ENCODE measurements at regions not wholly inside any gene's neighbourhood (a gene's known extent, or its start where the extent isn't known, plus 50 kb on each side); places are given as distances from the start of the nearest gene placed in this dataset.

DNA sequence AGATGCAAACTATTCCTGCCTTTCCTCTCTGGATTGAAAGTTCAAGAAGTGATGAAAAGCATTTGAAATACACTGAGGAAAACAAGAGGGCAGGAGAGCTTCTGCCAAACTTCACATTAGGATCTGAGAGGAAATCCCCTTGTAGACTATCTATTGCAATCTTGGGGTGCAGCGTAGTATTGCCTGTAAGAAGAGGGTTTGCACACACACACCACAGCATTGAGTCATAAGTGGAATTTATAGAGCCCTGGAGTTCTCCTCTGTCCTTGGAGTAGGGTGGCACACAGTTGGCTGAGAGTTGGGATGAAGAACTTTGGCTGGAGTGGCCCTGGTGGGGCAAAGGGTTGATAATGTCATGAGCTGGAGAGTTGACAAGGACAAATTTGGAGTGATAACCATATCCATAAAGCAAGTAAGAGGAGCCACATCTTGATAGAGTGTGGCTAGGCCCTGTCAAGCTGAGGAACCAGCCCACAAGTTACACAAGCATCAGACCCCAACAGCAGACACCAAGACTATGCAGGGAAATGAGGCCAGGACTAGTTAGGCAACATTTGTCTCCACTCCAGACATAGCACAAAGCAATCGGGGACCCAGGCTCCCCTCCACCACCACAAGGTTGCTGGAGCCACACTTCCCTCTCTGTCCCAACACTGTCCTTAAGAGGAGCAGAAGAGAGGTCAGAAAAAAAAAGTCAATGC is 520.9 kb downstream of the KLF5 start:
- H3K36me3 ChIP-seq (ENCODE audit: control insufficient read depth, insufficient read depth, low read length), result no peaks in the 10 kb centered on the region
- H3K9me3 ChIP-seq (ENCODE audit: control insufficient read depth, insufficient read depth, low read length), result no peaks in the 10 kb centered on the region
- WGBS (ENCODE audit: insufficient coverage), result no CpG with 5 or more reads among the region's 2 CpGs
- H3K4me1 ChIP-seq (ENCODE audit: control insufficient read depth, insufficient read depth, low read length), result no peaks in the 10 kb centered on the region
- no peak overlapping the region for H3K27ac ChIP-seq (ENCODE audit: low read depth, low read length)
- DNase-seq (ENCODE audit: low read depth in 4 of 6, low spot score in 6 of 6), result no peak
- no peaks in the 10 kb centered on the region for H3K27me3 ChIP-seq (ENCODE audit: control insufficient read depth, insufficient read depth, low read length)
- no peak overlapping the region for H3K4me3 ChIP-seq (ENCODE audit: low read depth, low read length)

DNA sequence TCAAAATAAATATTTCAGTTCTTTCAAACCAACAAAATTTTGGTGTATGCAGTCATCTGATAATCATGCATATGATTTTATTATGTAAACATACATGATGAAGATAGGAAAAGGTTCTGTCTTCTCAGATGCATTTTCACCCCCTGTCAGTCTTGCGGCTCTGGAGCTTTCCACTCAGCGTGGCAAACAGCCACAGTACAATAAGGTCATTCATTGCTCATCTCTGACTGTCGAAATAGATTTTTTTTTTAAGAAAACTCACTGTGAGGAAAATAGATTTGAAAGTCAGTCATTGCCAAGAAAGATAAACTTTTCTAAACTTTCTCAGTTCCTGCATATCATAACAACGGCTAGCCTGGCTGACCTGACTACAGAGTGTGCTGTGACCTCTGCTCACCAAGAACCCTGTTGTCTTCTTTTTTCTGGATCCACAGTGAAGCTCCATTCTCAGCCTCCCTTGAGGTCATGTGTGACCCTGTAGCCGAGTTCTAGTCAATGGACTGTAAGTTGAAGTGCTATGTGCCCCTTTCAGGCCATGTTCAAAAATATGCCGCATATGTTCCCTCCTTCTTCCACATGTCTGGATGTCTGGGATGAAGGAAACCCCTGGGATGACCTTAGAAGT is 519.6 kb downstream of the KLF5 start:
- Histone ChIP-seq H3K36me3 (ENCODE audit: control insufficient read depth, insufficient read depth, low read length) (no peaks in the 10 kb centered on the region), H3K27me3 (ENCODE audit: control insufficient read depth, insufficient read depth, low read length) (no peaks in the 10 kb centered on the region), H3K9me3 (ENCODE audit: control insufficient read depth, insufficient read depth, low read length) (no peaks in the 10 kb centered on the region), H3K4me1 (ENCODE audit: control insufficient read depth, insufficient read depth, low read length) (no peaks in the 10 kb centered on the region), H3K4me3 (ENCODE audit: low read depth, low read length) (no peak overlapping the region), H3K27ac (ENCODE audit: low read depth, low read length) (no peak overlapping the region)
- peak in 1 of 6 donors; percentile 6 for DNase-seq (ENCODE audit: low read depth in 4 of 6, low spot score in 6 of 6)
- WGBS (ENCODE audit: insufficient coverage), result 75% methylated on average over 1 of the region's 6 CpGs

DNA sequence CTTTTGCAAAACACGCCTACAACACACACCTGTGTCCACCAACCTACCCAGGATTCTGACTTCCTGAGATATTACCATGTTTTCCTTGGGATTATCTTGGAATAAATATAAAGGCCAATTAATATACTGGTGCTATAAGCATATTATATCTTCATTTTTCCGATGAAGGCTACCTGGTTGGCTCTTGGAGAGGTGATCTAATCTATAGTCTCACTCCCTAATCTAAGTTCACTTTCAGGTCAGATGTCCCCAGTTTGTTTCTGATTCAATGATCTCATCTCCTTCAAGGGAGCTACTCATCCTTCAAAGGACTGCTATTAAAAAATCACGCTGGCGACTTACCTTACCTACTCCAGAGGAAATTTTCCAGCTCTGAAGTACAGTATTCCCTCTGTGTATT is 517.5 kb downstream of the KLF5 start:
- WGBS (ENCODE audit: insufficient coverage), result no CpG with 5 or more reads among the region's 4 CpGs
- H3K36me3 ChIP-seq (ENCODE audit: control insufficient read depth, insufficient read depth, low read length), result no peaks in the 10 kb centered on the region
- H3K27me3 ChIP-seq (ENCODE audit: control insufficient read depth, insufficient read depth, low read length), result no peaks in the 10 kb centered on the region
- H3K4me3 ChIP-seq (ENCODE audit: low read depth, low read length), result no peak overlapping the region
- no peak for DNase-seq (ENCODE audit: low read depth in 4 of 6, low spot score in 6 of 6)
- no peaks in the 10 kb centered on the region for H3K9me3 ChIP-seq (ENCODE audit: control insufficient read depth, insufficient read depth, low read length)
- no peaks in the 10 kb centered on the region for H3K4me1 ChIP-seq (ENCODE audit: control insufficient read depth, insufficient read depth, low read length)
- H3K27ac ChIP-seq (ENCODE audit: low read depth, low read length), result no peak overlapping the region

GRCh38 chr13:73572824-73573223 is 514.0 kb downstream of the KLF5 start:
- no peak overlapping the region for H3K27ac ChIP-seq (ENCODE audit: low read depth, low read length)
- no peaks in the 10 kb centered on the region for H3K4me1 ChIP-seq (ENCODE audit: control insufficient read depth, insufficient read depth, low read length)
- H3K36me3 ChIP-seq (ENCODE audit: control insufficient read depth, insufficient read depth, low read length), result no peaks in the 10 kb centered on the region
- H3K9me3 ChIP-seq (ENCODE audit: control insufficient read depth, insufficient read depth, low read length), result no peaks in the 10 kb centered on the region
- H3K27me3 ChIP-seq (ENCODE audit: control insufficient read depth, insufficient read depth, low read length), result no peaks in the 10 kb centered on the region
- H3K4me3 ChIP-seq (ENCODE audit: low read depth, low read length), result no peak overlapping the region
- WGBS (ENCODE audit: insufficient coverage), result 0% methylated on average over 1 of the region's 3 CpGs
- DNase-seq (ENCODE audit: low read depth in 4 of 6, low spot score in 6 of 6), result no peak

- Histone ChIP-seq H3K4me1 (ENCODE audit: control insufficient read depth, insufficient read depth, low read length) (no peaks in the 10 kb centered on the region), H3K4me3 (ENCODE audit: low read depth, low read length) (no peak overlapping the region), H3K9me3 (ENCODE audit: control insufficient read depth, insufficient read depth, low read length) (no peaks in the 10 kb centered on the region), H3K27me3 (ENCODE audit: control insufficient read depth, insufficient read depth, low read length) (no peaks in the 10 kb centered on the region), H3K27ac (ENCODE audit: low read depth, low read length) (no peak overlapping the region), H3K36me3 (ENCODE audit: control insufficient read depth, insufficient read depth, low read length) (no peaks in the 10 kb centered on the region)
- DNase-seq (ENCODE audit: low read depth in 4 of 6, low spot score in 6 of 6), result peak in 1 of 6 donors; percentile 47
- WGBS (ENCODE audit: insufficient coverage), result no CpG with 5 or more reads among the region's 1 CpG
These were observed 512.6 kb downstream of the KLF5 start for GRCh38 chr13:73571376-73571775.

DNA sequence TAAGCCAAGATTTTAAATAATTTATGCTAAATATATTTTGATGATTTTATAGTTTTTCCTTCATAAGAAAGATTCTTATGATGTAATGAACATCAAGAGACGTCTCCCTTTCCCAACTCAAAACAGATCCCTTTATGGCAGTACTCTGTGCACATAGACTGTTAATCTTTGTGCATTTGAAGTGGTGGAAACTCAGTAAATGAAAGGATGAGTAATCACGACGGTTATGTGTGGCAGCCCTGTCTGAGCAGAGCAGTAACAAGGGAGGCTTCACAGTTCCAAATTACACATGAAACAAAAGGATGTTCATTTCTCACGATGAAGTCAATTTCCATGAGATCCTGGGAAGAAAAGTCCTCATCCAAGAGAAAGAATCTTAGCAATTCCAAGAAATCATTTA is 498.1 kb downstream of the KLF5 start:
- no peak overlapping the region for H3K4me3 ChIP-seq (ENCODE audit: low read depth, low read length)
- peak in 2 of 6 donors; percentile 5 to 30 for DNase-seq (ENCODE audit: low read depth in 4 of 6, low spot score in 6 of 6)
- H3K27me3 ChIP-seq (ENCODE audit: control insufficient read depth, insufficient read depth, low read length), result no peaks in the 10 kb centered on the region
- H3K27ac ChIP-seq (ENCODE audit: low read depth, low read length), result no peak overlapping the region
- H3K36me3 ChIP-seq (ENCODE audit: control insufficient read depth, insufficient read depth, low read length), result no peaks in the 10 kb centered on the region
- H3K4me1 ChIP-seq (ENCODE audit: control insufficient read depth, insufficient read depth, low read length), result no peaks in the 10 kb centered on the region
- H3K9me3 ChIP-seq (ENCODE audit: control insufficient read depth, insufficient read depth, low read length), result no peaks in the 10 kb centered on the region
- WGBS (ENCODE audit: insufficient coverage), result no CpG with 5 or more reads among the region's 4 CpGs

DNA sequence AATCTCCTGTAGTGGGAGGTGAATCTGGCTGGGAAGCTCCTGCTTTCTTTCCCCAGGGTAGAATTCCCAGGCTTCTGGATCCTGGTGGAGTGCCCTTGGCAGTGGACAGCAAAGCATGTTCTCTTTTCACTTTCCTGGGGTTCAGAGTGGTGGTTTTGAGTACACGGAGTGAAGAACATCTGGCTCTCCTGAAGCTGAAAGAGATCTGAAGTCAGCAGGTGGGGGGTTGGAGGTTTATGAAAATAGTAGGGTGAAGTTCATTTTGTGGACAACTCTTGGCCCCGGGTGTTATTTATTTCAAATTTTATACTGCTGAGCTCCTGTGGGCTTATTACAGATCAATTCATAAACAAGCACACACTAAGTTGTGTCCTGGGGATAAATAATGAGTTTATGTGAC is 497.3 kb downstream of the KLF5 start:
- Histone ChIP-seq H3K36me3 (ENCODE audit: control insufficient read depth, insufficient read depth, low read length) (no peaks in the 10 kb centered on the region), H3K4me3 (ENCODE audit: low read depth, low read length) (no peak overlapping the region), H3K27me3 (ENCODE audit: control insufficient read depth, insufficient read depth, low read length) (no peaks in the 10 kb centered on the region), H3K9me3 (ENCODE audit: control insufficient read depth, insufficient read depth, low read length) (no peaks in the 10 kb centered on the region), H3K4me1 (ENCODE audit: control insufficient read depth, insufficient read depth, low read length) (no peaks in the 10 kb centered on the region), H3K27ac (ENCODE audit: low read depth, low read length) (peak overlapping the region; percentile 16)
- 100% methylated on average over 1 of the region's 2 CpGs for WGBS (ENCODE audit: insufficient coverage)
- DNase-seq (ENCODE audit: low read depth in 4 of 6, low spot score in 6 of 6), result peak in 1 of 6 donors; percentile 60

DNA sequence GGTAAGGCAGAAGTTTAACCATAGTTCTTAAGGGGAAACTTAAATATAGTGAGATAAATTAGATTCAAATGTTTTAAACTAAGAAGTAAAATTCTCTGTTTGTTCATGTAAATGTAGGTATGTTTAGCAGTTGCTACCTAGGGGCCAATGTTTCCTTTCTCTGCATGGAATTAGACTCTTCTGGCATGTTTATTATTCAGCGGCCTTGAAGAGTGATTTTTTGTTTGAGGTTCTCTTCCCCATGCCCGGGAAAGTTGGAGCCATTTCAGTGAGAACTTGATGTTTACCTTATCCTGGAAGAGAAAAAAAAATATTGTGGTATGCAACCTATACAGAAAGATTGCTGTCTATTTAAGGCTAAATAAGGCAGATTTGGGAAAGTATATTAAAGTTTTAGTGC is 492.9 kb downstream of the KLF5 start:
- no peaks in the 10 kb centered on the region for H3K36me3 ChIP-seq (ENCODE audit: control insufficient read depth, insufficient read depth, low read length)
- no peaks in the 10 kb centered on the region for H3K9me3 ChIP-seq (ENCODE audit: control insufficient read depth, insufficient read depth, low read length)
- no peak overlapping the region for H3K27ac ChIP-seq (ENCODE audit: low read depth, low read length)
- H3K4me3 ChIP-seq (ENCODE audit: low read depth, low read length), result no peak overlapping the region
- no peak for DNase-seq (ENCODE audit: low read depth in 4 of 6, low spot score in 6 of 6)
- no peaks in the 10 kb centered on the region for H3K27me3 ChIP-seq (ENCODE audit: control insufficient read depth, insufficient read depth, low read length)
- no peaks in the 10 kb centered on the region for H3K4me1 ChIP-seq (ENCODE audit: control insufficient read depth, insufficient read depth, low read length)
- 74% methylated on average over 2 of the region's 2 CpGs for WGBS (ENCODE audit: insufficient coverage)

DNA sequence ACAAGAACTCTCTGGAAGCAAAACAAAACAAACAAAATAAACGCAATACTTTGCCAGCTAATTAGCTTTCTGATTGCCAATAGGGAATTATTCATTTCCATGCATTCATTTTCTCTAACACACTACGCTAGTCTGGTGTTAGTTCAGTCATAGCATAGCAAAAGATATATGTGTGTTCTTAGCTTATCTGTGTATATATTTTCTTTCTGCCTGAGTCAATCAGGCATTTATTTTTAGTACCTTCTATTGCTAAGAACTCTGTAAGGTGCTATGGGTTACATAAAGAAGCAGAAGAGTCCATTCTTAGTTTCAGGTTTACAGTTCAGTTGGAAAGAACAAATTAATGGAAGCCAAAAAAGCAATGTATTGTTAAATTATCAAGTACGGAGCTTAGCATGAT is 490.9 kb downstream of the KLF5 start:
- no peak for DNase-seq (ENCODE audit: low read depth in 4 of 6, low spot score in 6 of 6)
- H3K4me3 ChIP-seq (ENCODE audit: low read depth, low read length), result no peak overlapping the region

GRCh38 chr13:73548449-73548848 is 489.6 kb downstream of the KLF5 start:
- Histone ChIP-seq H3K27ac (ENCODE audit: low read depth, low read length) (no peak overlapping the region), H3K36me3 (ENCODE audit: control insufficient read depth, insufficient read depth, low read length) (no peaks in the 10 kb centered on the region), H3K9me3 (ENCODE audit: control insufficient read depth, insufficient read depth, low read length) (no peaks in the 10 kb centered on the region), H3K4me3 (ENCODE audit: low read depth, low read length) (no peak overlapping the region), H3K4me1 (ENCODE audit: control insufficient read depth, insufficient read depth, low read length) (no peaks in the 10 kb centered on the region), H3K27me3 (ENCODE audit: control insufficient read depth, insufficient read depth, low read length) (no peaks in the 10 kb centered on the region)
- no CpG with 5 or more reads among the region's 2 CpGs for WGBS (ENCODE audit: insufficient coverage)
- DNase-seq (ENCODE audit: low read depth in 4 of 6, low spot score in 6 of 6), result peak in 1 of 6 donors; percentile 23

More for the DNA sequence above, 490.9 kb downstream of the KLF5 start:
- H3K9me3 ChIP-seq (ENCODE audit: control insufficient read depth, insufficient read depth, low read length), result no peaks in the 10 kb centered on the region
- H3K36me3 ChIP-seq (ENCODE audit: control insufficient read depth, insufficient read depth, low read length), result no peaks in the 10 kb centered on the region
- no peaks in the 10 kb centered on the region for H3K27me3 ChIP-seq (ENCODE audit: control insufficient read depth, insufficient read depth, low read length)
- no peaks in the 10 kb centered on the region for H3K4me1 ChIP-seq (ENCODE audit: control insufficient read depth, insufficient read depth, low read length)
- WGBS (ENCODE audit: insufficient coverage), result 0% methylated on average over 1 of the region's 3 CpGs
- H3K27ac ChIP-seq (ENCODE audit: low read depth, low read length), result no peak overlapping the region

Measured in spinal cord (tissue), 9 donors.